HuH-7 (cell line): ENCODE measurements at regions not wholly inside any gene's neighbourhood (a gene's known extent, or its start where the extent isn't known, plus 50 kb on each side); places are given as distances from the start of the nearest gene placed in this dataset.

ENCODE experiments used
- DNase-seq: peaks from one replicate; pipeline ENCODE4 v3.0.0; 2011; ENCODE audit warnings: low spot score

GRCh38 chr12:75724307-75724927 is 213.0 kb upstream of the KRR1 start:
- DNase-seq = no peak

- DNase-seq = no peak
Observed at GRCh38 chr12:75722714-75723200, 211.3 kb upstream of the KRR1 start.

- DNase-seq = no peak
Observed at GRCh38 chr12:75721796-75722195, 210.4 kb upstream of the KRR1 start.

- no peak for DNase-seq
Observed at GRCh38 chr12:75720812-75721641, 209.6 kb upstream of the KRR1 start.

DNA sequence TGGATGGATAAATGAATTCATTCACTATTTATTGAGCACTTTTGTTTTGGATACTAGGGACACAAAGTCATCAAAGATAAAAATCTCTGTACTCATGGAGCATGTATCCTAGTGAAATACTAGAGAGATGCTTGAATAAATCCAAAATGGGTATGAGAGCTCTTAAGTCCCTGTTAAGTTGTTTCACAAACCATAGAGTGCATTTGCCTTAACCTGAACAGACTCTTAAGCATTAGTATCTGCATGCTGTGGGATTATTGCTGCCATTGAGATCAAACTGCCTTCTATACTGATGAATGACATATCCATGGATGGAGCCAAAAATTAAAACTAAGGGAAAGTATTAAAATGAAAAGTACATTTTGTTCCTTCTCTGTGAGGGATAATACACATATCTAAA is 206.5 kb upstream of the KRR1 start:
- DNase-seq = no peak

DNA sequence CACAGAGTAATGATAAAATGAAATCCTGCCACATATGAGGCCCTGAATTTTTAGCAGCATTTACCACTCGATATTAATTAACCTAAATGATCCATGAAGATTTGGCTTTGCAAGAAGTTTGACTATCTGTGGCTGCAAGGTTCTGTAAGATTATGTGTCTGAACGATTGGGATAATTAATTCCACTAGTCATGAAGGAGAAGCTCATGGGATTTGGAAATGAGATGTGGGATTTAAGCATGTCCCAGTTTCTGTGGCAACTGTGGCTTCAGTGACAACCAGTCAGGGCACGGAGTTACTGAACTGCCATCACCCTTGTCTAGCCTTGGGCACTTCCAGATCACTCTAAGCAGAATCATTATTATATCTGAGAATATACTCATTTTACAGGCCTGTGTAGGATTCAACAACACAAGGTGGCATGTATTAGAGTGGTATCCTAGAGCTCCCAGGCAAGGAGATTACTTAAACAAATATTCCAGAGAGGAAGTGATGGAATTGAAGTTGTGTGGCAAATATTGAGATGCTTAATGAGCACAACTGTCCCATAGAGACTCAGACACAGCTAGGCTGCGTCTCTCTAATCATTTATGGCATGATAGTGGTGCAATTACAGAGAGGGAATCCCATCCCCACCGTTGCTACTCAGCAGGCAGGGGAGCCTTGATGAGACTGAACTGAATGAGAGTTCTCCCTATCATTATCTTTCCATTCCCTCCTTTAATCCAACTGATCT is 205.0 kb upstream of the KRR1 start:
- no peak for DNase-seq

DNA sequence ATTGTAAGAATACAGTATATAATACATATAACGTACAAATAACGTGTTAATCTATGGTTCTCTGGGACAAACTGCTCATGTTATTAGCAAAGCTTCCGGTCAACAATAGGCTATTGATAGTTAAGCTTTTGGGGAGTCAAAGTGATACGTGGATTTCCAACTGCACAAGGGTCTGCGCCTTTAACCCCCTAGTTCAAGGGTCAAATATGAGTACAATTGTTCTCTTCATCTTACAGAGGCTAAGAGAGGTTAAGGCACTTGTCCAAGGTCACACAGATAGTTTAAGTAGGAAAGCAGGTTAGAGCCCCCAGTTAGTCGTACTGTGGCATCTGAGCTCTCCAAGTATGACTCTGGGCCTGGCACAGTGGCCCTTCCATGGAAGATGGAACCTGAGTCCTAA is 204.3 kb upstream of the KRR1 start:
- no peak for DNase-seq

DNA sequence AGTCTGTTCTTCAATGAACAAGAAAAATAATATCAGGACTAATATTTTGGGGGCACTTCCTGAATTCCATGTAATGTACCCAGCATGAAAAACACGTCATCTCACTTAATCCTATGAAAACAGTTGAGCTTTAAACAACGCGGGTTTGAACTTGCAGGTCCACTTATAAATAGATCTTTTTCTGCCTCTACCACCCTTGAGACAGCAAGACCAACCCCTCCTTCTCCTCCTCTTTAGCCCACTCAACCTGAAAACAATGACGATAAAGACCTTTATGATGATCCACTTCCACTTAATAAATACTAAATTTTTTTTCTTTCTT is 203.9 kb upstream of the KRR1 start:
- no peak for DNase-seq

- no peak for DNase-seq
Observed at GRCh38 chr12:75714462-75715322, 203.3 kb upstream of the KRR1 start.

- no peak for DNase-seq
Observed at GRCh38 chr12:75713434-75713833, 202.0 kb upstream of the KRR1 start.

- no peak for DNase-seq
Observed at GRCh38 chr12:75712223-75712622, 200.8 kb upstream of the KRR1 start.

GRCh38 chr12:75711271-75711670 is 199.9 kb upstream of the KRR1 start:
- DNase-seq = no peak

- DNase-seq = no peak
Observed at GRCh38 chr12:75710361-75711069, 199.1 kb upstream of the KRR1 start.

- no peak for DNase-seq
Observed at GRCh38 chr12:75709503-75709902, 198.1 kb upstream of the KRR1 start.

DNA sequence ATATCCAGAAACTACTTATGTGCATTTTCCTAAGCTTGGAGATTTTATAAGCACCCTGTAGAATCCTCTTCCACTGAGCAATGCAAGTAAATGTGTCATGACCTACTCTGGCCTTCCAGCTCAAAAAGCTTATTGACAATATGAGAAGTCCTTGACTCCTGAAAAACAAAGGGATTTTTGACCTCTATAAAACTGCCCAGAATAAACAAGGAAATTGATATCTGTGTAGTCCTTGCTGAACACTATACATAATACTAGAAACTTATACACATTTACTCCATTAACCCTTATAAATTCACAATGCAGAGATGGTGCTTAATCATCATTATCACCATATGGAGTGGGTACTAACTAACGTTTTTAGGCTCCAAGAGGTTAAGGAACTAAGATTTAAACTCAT is 197.4 kb upstream of the KRR1 start:
- DNase-seq = no peak

DNA sequence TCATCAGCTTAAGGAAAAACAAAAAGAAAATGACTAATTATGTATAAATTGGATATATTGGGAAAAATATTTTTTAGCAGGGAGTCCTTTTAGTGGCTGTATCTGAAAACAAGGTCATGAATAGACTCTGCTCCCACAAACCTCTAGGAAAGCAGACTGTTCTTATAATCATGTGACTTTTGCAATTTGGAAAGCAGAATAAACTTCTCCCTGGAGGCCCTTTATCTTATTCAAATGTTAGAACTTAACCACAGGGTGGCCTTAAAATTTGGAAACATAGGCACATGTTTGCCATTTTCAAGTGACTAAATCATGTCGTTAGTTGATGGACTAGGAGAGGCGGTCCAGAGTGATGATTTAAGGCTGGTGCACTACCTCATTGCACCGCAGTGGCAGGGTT is 196.6 kb upstream of the KRR1 start:
- DNase-seq = no peak

DNA sequence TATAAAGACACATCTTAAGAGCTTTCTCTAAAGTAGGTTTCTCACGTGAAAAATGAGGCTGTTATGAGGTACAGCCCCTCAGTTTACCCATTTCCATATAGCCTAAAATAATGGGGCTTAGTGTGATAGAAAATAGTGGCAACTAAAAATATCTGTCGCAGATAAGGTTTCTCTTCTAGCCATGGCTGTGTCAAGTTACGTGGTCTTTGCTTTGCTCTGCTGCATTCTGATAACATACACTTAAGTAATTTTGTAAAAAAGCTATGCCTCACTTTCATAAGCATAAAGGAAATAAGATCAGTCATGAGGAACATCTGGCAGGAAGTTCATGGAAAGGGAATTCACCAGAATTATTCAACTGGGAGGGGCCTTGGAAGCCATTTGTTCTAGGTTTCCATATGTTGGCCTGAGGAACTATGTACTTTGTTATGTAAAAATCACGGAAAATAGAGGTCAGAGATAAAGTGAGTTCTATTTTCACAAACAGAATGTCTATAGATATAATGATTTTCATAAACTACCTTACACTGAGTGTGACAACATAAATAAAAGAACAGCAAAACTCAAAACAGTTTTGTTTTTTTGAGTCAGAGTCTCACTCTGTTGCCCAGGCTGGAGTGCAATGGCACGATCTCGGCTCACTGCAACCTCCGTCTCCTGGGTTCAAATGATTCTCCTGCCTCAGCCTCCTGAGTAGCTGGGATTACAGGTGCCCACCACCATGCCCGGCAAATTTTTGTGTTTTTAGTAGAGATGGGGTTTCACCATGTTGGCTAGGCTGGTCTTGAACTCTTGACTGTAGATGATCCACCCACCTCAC is 195.6 kb upstream of the KRR1 start:
- DNase-seq = no peak

GRCh38 chr12:75705749-75706711 is 194.6 kb upstream of the KRR1 start:
- DNase-seq = no peak

DNA sequence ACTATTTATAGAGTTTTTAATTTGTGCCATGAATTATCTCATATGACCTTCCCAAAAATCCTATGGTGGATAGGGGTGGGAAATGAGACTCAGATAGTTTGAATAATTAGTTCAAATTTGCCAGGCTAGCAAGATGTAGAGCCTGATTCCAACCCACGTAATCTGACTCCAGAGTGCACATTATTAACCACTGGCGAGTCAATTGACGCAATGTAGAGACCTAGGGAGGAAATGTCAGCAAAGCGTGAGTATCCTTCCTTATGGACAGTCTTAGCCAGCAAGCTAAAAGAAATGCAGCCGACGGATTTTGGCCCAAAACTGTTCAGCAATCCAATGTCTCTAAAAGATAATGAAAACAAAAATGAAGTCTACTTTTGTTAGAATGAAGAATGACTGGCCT is 193.3 kb upstream of the KRR1 start:
- no peak for DNase-seq
